GM12878 (cell line): ENCODE measurements at regions not wholly inside any gene's neighbourhood (a gene's known extent, or its start where the extent isn't known, plus 50 kb on each side); places are given as distances from the start of the nearest gene placed in this dataset.

ENCODE experiments used
- ATAC-seq: fragments of 200-7000 bp; cut with Tn5 transposase; 3 replicates; pipeline ENCODE4 v1.9.1; 2020; ENCODE audit warnings: mild to moderate bottlenecking, moderate library complexity
- BruUV-seq: library from RNA; stranded (reverse); fragments of 400-500 nt; replicated peaks from 2 replicates; lab custom pipeline; 2021; lab: Mats Ljungman, UMichigan
- CTCF ChIA-PET: fragments of 300-600 bp; sonication (Branson Sonifier 250); formaldehyde crosslinking; extraction: SDS; loops from one replicate; lab custom pipeline; 2021; ENCODE audit warnings: inconsistent platforms; lab: Yijun Ruan, JAX
- POLR2A ChIA-PET: fragments of 350-600 bp; formaldehyde crosslinking; extraction: SDS; loops from one replicate; lab custom pipeline; 2021; ENCODE audit warnings: inconsistent platforms; lab: Charles Lee
- RAD21 ChIA-PET: fragments of 300-600 bp; sonication (Branson Sonifier 250); formaldehyde crosslinking; loops from one replicate; lab custom pipeline; 2023; ENCODE audit warnings: antibody characterized with exemption; ENCODE audit not compliant: unreplicated experiment; lab: Charles Lee
- SMC1A ChIA-PET: fragments of 300-600 bp; sonication (Branson Sonifier 250); formaldehyde crosslinking; loops from one replicate; lab custom pipeline; 2023; ENCODE audit not compliant: unreplicated experiment, uncharacterized antibody; lab: Charles Lee
- DNase-seq: peaks from one replicate; pipeline ENCODE4 v3.0.0-alpha.2; 2011; ENCODE audit warnings: low read depth, low spot score
- FAIRE-seq: peaks from 3 replicates; lab custom pipeline; 2011; peaks lifted over from hg19 to GRCh38; lab: Jason Lieb, UNC
- H2AFZ ChIP-seq: 2 replicates; pipeline ENCODE4 v1.6.0; 2011; ENCODE audit warnings: low read depth, low read length, control low read depth; ENCODE audit not compliant: control insufficient read depth
- H3K27ac ChIP-seq: 2 replicates; pipeline ENCODE4 v1.5.1; 2011; ENCODE audit warnings: control low read depth; ENCODE audit not compliant: control insufficient read depth, insufficient read depth
- H3K27me3 ChIP-seq, 2 experiments: replicated peaks in 1 of 2; 2 replicates each; pipeline versions ENCODE4 v1.6.0 to v1.6.1; 2011; ENCODE audit warnings: low read length in 1 of 2; ENCODE audit not compliant: control insufficient read depth in 2 of 2, insufficient read depth in 2 of 2
- H3K36me3 ChIP-seq, 2 experiments: 2 replicates each; pipeline ENCODE4 v1.5.1; 2011; ENCODE audit warnings: low read length in 1 of 2; ENCODE audit not compliant: control insufficient read depth in 2 of 2, insufficient read depth in 2 of 2
- H3K4me1 ChIP-seq: 2 replicates; pipeline ENCODE4 v1.6.1; 2011; ENCODE audit warnings: mild to moderate bottlenecking, low read length, moderate library complexity, mixed read lengths; ENCODE audit not compliant: control insufficient read depth, insufficient read depth
- H3K4me2 ChIP-seq: 2 replicates; pipeline ENCODE4 v1.6.0; 2011; ENCODE audit warnings: control low read depth; ENCODE audit not compliant: control insufficient read depth, insufficient read depth
- H3K4me3 ChIP-seq: fragments of 200-600 bp; sonication (generic); 2 replicates; pipeline ENCODE4 v1.5.1; 2016
- H3K79me2 ChIP-seq: 2 replicates; pipeline ENCODE4 v1.6.0; 2011; ENCODE audit warnings: low read length; ENCODE audit not compliant: control insufficient read depth, insufficient read depth
- H3K9ac ChIP-seq: 2 replicates; pipeline ENCODE4 v1.8.0; 2011; ENCODE audit warnings: low read length, control low read depth, mixed read lengths; ENCODE audit not compliant: control insufficient read depth, insufficient read depth
- H3K9me3 ChIP-seq: replicated peaks from 3 replicates; pipeline ENCODE4 v1.5.1; 2011; ENCODE audit warnings: mild to moderate bottlenecking, low read length; ENCODE audit not compliant: control insufficient read depth, insufficient read depth
- H4K20me1 ChIP-seq: 2 replicates; pipeline ENCODE4 v1.6.0; 2011; ENCODE audit not compliant: control insufficient read depth, insufficient read depth
- HCFC1 ChIP-seq: fragments of 150-350 bp; IDR thresholded peaks from 2 replicates; pipeline ENCODE4 v1.6.1; 2014; ENCODE audit warnings: low read length
- IRF4 ChIP-seq: IDR thresholded peaks from 2 replicates; pipeline ENCODE4 v1.6.1; 2011; ENCODE audit warnings: low read depth, low read length
- NFIC ChIP-seq: IDR thresholded peaks from 2 replicates; pipeline ENCODE4 v1.6.1; 2012; ENCODE audit warnings: low read depth, mild to moderate bottlenecking, inconsistent platforms, low read length, moderate library complexity
- POLR2AphosphoS2 ChIP-seq: IDR thresholded peaks from 2 replicates; pipeline ENCODE4 v1.6.1; 2011; ENCODE audit warnings: low read depth, mild to moderate bottlenecking, low read length, improper control_type of control experiment, moderate library complexity
- POLR2AphosphoS5 ChIP-seq: IDR thresholded peaks from 2 replicates; pipeline ENCODE4 v1.6.1; 2011; ENCODE audit warnings: mild to moderate bottlenecking, low read length, inconsistent platforms
- RAD21 ChIP-seq: IDR thresholded peaks from 2 replicates; pipeline ENCODE4 v1.6.1; 2011; ENCODE audit warnings: mild to moderate bottlenecking, low read depth, low read length, moderate library complexity; ENCODE audit not compliant: insufficient read depth
- SMAD1 ChIP-seq: fragments of 450-650 bp; IDR thresholded peaks from 2 replicates; pipeline ENCODE4 v1.6.1; 2018; ENCODE audit warnings: mild to moderate bottlenecking, low read depth; ENCODE audit not compliant: partially characterized antibody
- TARDBP ChIP-seq: IDR thresholded peaks from 2 replicates; pipeline ENCODE4 v1.6.1; 2016; ENCODE audit warnings: borderline replicate concordance
- WGBS: methylation state at CpG from one replicate; pipeline ENCODE4 v1.1.6; 2016; ENCODE audit warnings: low lambda C conversion rate; ENCODE audit not compliant: insufficient replicate concordance, insufficient coverage; ENCODE audit errors: missing lambda C conversion rate; 5-methylcytosine and 5-hydroxymethylcytosine counted together
- in situ Hi-C: fragments of 300-500 bp; cut with MboI; formaldehyde crosslinking; loops from 9 replicates; pipeline ENCODE4 v1.14.3; 2018; ENCODE audit warnings: mixed read lengths
- intact Hi-C: fragments of 100-400 bp; cut with micrococcal nuclease; formaldehyde crosslinking; loops from one replicate; pipeline ENCODE4 v1.14.2; 2022; ENCODE audit not compliant: unreplicated experiment
- TF ChIP-seq, protein P1 (sequence below): fragments of 450-650 bp; IDR thresholded peaks from 2 replicates; pipeline ENCODE4 v1.6.1; 2017; ENCODE audit warnings: low read depth, mild to moderate bottlenecking, moderate library complexity
- TF ChIP-seq, protein P2 (sequence below): fragments of 450-650 bp; IDR thresholded peaks from 2 replicates; pipeline ENCODE4 v1.6.1; 2016; ENCODE audit warnings: mild to moderate bottlenecking
- TF ChIP-seq, protein P3 (sequence below): IDR thresholded peaks from 2 replicates; pipeline ENCODE4 v1.6.1; 2011; ENCODE audit warnings: borderline replicate concordance, low read depth, mild to moderate bottlenecking, moderate library complexity, mixed read lengths, low read length; ENCODE audit not compliant: insufficient read depth; ENCODE audit errors: extremely low read length

DNA sequence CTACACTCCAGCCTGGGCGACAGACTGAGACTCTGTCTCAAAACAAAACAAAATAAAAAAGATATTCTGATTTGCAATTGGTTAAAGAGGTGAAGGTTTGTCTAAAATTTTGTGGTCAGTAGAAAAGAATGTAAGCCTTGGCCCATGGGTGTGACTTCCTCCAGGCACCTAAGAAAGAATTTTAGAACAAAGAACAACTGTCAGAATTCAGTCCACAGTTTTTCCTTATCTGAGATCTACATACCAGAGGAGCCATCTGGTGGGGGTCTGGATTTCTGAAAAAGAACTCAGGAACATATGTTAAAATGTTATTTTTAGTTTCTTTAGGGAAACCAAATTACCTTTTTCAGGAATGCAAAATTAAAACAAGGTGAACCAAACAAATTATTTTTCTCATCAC, 434.1 kb downstream of the ANKRD50 start (continued):
- TF ChIP-seq, protein P1, sequence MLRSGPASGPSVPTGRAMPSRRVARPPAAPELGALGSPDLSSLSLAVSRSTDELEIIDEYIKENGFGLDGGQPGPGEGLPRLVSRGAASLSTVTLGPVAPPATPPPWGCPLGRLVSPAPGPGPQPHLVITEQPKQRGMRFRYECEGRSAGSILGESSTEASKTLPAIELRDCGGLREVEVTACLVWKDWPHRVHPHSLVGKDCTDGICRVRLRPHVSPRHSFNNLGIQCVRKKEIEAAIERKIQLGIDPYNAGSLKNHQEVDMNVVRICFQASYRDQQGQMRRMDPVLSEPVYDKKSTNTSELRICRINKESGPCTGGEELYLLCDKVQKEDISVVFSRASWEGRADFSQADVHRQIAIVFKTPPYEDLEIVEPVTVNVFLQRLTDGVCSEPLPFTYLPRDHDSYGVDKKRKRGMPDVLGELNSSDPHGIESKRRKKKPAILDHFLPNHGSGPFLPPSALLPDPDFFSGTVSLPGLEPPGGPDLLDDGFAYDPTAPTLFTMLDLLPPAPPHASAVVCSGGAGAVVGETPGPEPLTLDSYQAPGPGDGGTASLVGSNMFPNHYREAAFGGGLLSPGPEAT = no peak
- TF ChIP-seq IRF4 (no peak), RAD21 (no peak), HCFC1 (no peak), TARDBP (no peak), POLR2AphosphoS5 (no peak), POLR2AphosphoS2 (no peak)
- TF ChIP-seq, protein P2, sequence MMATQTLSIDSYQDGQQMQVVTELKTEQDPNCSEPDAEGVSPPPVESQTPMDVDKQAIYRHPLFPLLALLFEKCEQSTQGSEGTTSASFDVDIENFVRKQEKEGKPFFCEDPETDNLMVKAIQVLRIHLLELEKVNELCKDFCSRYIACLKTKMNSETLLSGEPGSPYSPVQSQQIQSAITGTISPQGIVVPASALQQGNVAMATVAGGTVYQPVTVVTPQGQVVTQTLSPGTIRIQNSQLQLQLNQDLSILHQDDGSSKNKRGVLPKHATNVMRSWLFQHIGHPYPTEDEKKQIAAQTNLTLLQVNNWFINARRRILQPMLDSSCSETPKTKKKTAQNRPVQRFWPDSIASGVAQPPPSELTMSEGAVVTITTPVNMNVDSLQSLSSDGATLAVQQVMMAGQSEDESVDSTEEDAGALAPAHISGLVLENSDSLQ = no peak
- TF ChIP-seq, all 136 proteins: peak for 0

DNA sequence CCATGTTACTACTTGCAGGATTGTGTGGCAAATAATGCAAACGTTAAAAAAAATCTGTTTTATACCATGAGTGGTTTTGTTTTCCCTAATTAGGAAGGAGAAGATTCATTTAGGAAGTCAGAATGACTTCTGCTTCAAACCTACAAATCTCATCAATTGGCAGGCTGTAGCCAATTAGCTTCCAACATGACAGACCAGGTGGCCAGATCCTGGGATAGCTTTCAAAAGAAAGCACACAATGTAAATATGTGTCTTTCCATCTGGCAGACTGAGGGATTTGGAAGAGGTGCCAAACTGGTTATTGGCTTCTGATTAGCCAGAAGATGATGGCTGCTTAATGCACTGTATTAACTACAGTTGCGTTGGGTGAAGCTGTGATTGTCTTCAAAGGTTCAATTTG, 432.8 kb downstream of the ANKRD50 start:
- BruUV-seq = no TSS peak
- Histone ChIP-seq H3K27me3 (no peaks in the 10 kb centered on the region), H3K4me3 (no peak overlapping the region), H3K4me1 (no peaks in the 10 kb centered on the region), H4K20me1 (no peaks in the 10 kb centered on the region), H3K9me3 (no peaks in the 10 kb centered on the region), H3K36me3 (no peaks in the 10 kb centered on the region), H3K79me2 (no peaks in the 10 kb centered on the region), H2AFZ (no peak overlapping the region), H3K9ac (no peak overlapping the region), H3K27ac (no peak overlapping the region), H3K4me2 (no peak overlapping the region)
- no peak for TF ChIP-seq NFIC
- no peak for TF ChIP-seq SMAD1
- TF ChIP-seq, protein P3, sequence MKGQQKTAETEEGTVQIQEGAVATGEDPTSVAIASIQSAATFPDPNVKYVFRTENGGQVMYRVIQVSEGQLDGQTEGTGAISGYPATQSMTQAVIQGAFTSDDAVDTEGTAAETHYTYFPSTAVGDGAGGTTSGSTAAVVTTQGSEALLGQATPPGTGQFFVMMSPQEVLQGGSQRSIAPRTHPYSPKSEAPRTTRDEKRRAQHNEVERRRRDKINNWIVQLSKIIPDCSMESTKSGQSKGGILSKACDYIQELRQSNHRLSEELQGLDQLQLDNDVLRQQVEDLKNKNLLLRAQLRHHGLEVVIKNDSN = no peak
- in situ Hi-C loops = no loop called here
- 12% methylated on average over 2 of the region's 2 CpGs for WGBS
- ATAC-seq = no peak
- intact Hi-C loops = no loop called here
- ChIA-PET CTCF (interaction anchor here (1.4 kb wide), 1 partner anchor 12 kb away, joined by 4 read pairs; no protein-coding TSS in a partner anchor), SMC1A (no interaction called here), RAD21 (no interaction called here), POLR2A (no interaction called here)
- FAIRE-seq = no peak
- no peak for DNase-seq
